Ovary (tissue), 3 donors: ENCODE measurements at regions not wholly inside any gene's neighbourhood (a gene's known extent, or its start where the extent isn't known, plus 50 kb on each side); places are given as distances from the start of the nearest gene placed in this dataset.

Experiments used
- CTCF ChIP-seq, 3 donors: fragments of 450-650 bp in 2 of 3; fragments of 200-600 bp in 1 of 3; IDR thresholded peaks; one replicate each; pipeline versions ENCODE4 v1.5.1 to v1.8.0; 2016 to 2022; ENCODE audit warnings: antibody characterized with exemption in 3 of 3, mild to moderate bottlenecking in 1 of 3
- EP300 ChIP-seq: sonication (generic); formaldehyde crosslinking; IDR thresholded peaks from one replicate; pipeline ENCODE4 v1.6.1; 2017; ENCODE audit warnings: antibody characterized with exemption
- POLR2A ChIP-seq: fragments of 450-650 bp; IDR thresholded peaks from one replicate; pipeline ENCODE4 v1.6.1; 2017; ENCODE audit warnings: antibody characterized with exemption, mild to moderate bottlenecking, moderate library complexity
- donor health status: DM: no; HTN: no; CAD: no.

DNA sequence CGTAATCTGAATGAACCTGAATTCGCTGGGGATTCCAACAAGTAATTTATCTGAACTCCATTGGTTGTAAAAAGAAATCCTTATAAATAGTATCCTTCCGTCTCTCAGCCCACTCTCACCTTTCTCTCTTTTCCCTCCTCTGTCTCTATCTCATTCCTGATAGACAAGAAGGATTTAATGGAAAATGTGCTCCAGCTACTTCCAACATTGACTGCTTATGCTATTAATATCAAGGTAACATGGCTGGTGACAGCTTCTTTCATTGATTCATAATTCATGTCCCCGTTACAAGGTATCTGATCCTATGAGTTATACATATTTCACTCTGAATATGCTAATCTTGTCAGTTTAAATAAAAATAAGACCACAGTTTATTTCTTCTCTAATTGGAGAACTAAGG is 326.8 kb downstream of the RASEF start:
- TF ChIP-seq CTCF (IDR thresholded peaks at IDR 0.05) (no peak), EP300 (no peak), POLR2A (no peak)
